H9 (cell line): ENCODE measurements at regions not wholly inside any gene's neighbourhood (a gene's known extent, or its start where the extent isn't known, plus 50 kb on each side); places are given as distances from the start of the nearest gene placed in this dataset.

ENCODE experiments used
- DNase-seq: peaks from one replicate; pipeline ENCODE4 v3.0.0-alpha.2; 2017
- H2AFZ ChIP-seq: one replicate; pipeline ENCODE4 v1.6.1; 2013; ENCODE audit warnings: mild to moderate bottlenecking, low read length, control low read depth, moderate library complexity
- H2AK5ac ChIP-seq: 2 replicates; pipeline ENCODE4 v1.6.1; 2013; ENCODE audit warnings: low read length, control low read depth, mixed read lengths; ENCODE audit not compliant: insufficient read length
- H2BK120ac ChIP-seq: one replicate; pipeline ENCODE4 v1.6.1; 2013; ENCODE audit warnings: low read depth, mild to moderate bottlenecking, low read length, control low read depth, inconsistent platforms; ENCODE audit not compliant: poor library complexity, severe bottlenecking
- H2BK12ac ChIP-seq: 2 replicates; pipeline ENCODE4 v1.6.1; 2013; ENCODE audit warnings: low read length, control low read depth, mixed read lengths, low read depth; ENCODE audit not compliant: insufficient read length
- H2BK15ac ChIP-seq: 2 replicates; pipeline ENCODE4 v1.6.1; 2013; ENCODE audit warnings: low read depth, low read length, control low read depth
- H2BK20ac ChIP-seq: one replicate; pipeline ENCODE4 v1.6.1; 2013; ENCODE audit warnings: low read depth, mild to moderate bottlenecking, low read length, control low read depth, inconsistent platforms; ENCODE audit not compliant: poor library complexity, severe bottlenecking
- H2BK5ac ChIP-seq: 2 replicates; pipeline ENCODE4 v1.6.1; 2013; ENCODE audit warnings: low read length, control low read depth, mixed read lengths; ENCODE audit not compliant: insufficient read length
- H3K14ac ChIP-seq: 2 replicates; pipeline ENCODE4 v1.6.1; 2013; ENCODE audit warnings: low read length, control low read depth; ENCODE audit not compliant: insufficient read depth
- H3K18ac ChIP-seq: 2 replicates; pipeline ENCODE4 v1.6.1; 2013; ENCODE audit warnings: low read depth, mild to moderate bottlenecking, mixed read lengths, low read length, control low read depth; ENCODE audit not compliant: insufficient read length
- H3K23ac ChIP-seq: 2 replicates; pipeline ENCODE4 v1.6.1; 2013; ENCODE audit warnings: low read length, control low read depth, mixed read lengths, low read depth; ENCODE audit not compliant: insufficient read length
- H3K23me2 ChIP-seq: 2 replicates; pipeline ENCODE4 v1.6.1; 2013; ENCODE audit warnings: low read depth, mild to moderate bottlenecking, mixed read lengths, low read length, control low read depth; ENCODE audit not compliant: insufficient read length, poor library complexity, severe bottlenecking
- H3K27ac ChIP-seq: 2 replicates; pipeline ENCODE4 v1.5.1; 2013; ENCODE audit warnings: low read length, control low read depth, mixed read lengths, low read depth; ENCODE audit not compliant: insufficient read length
- H3K27me3 ChIP-seq: 2 replicates; pipeline ENCODE4 v1.6.1; 2013; ENCODE audit warnings: low read length, control low read depth, inconsistent platforms; ENCODE audit not compliant: insufficient read depth
- H3K4ac ChIP-seq: 2 replicates; pipeline ENCODE4 v1.6.1; 2013; ENCODE audit warnings: low read depth, mild to moderate bottlenecking, control low read depth, inconsistent platforms, low read length, moderate library complexity
- H3K4me1 ChIP-seq: 2 replicates; pipeline ENCODE4 v1.6.1; 2013; ENCODE audit warnings: low read length, control low read depth, inconsistent platforms; ENCODE audit not compliant: insufficient read depth
- H3K4me2 ChIP-seq: 2 replicates; pipeline ENCODE4 v1.6.1; 2013; ENCODE audit warnings: low read length, control low read depth, mixed read lengths; ENCODE audit not compliant: insufficient read length, insufficient read depth
- H3K56ac ChIP-seq: 2 replicates; pipeline ENCODE4 v1.6.1; 2013; ENCODE audit warnings: low read depth, mild to moderate bottlenecking, mixed read lengths, low read length, control low read depth; ENCODE audit not compliant: insufficient read length
- H3K79me1 ChIP-seq: 2 replicates; pipeline ENCODE4 v1.6.1; 2013; ENCODE audit warnings: low read depth, mild to moderate bottlenecking, moderate library complexity, low read length, control low read depth, inconsistent platforms; ENCODE audit not compliant: insufficient read depth, poor library complexity, severe bottlenecking
- H3K79me2 ChIP-seq: 2 replicates; pipeline ENCODE4 v1.6.1; 2013; ENCODE audit warnings: low read length, control low read depth, inconsistent platforms; ENCODE audit not compliant: insufficient read depth
- H3K9ac ChIP-seq: 2 replicates; pipeline ENCODE4 v1.6.1; 2013; ENCODE audit warnings: low read length, control low read depth, mixed read lengths; ENCODE audit not compliant: insufficient read length; ENCODE audit errors: extremely low read depth
- H3K9me3 ChIP-seq: one replicate; pipeline ENCODE4 v1.6.1; 2013; ENCODE audit warnings: low read depth, low read length, inconsistent platforms; ENCODE audit not compliant: control insufficient read depth
- H3T11ph ChIP-seq: one replicate; pipeline ENCODE4 v1.6.1; 2013; ENCODE audit warnings: mild to moderate bottlenecking, low read length, control low read depth, inconsistent platforms
- H4K20me1 ChIP-seq: one replicate; pipeline ENCODE4 v1.6.1; 2013; ENCODE audit not compliant: control insufficient read depth, insufficient read length, insufficient read depth
- H4K5ac ChIP-seq: 2 replicates; pipeline ENCODE4 v1.6.1; 2013; ENCODE audit warnings: low read depth, mild to moderate bottlenecking, mixed read lengths, low read length, control low read depth; ENCODE audit not compliant: insufficient read length
- H4K8ac ChIP-seq: replicated peaks from 2 replicates; pipeline ENCODE4 v1.6.1; 2013; ENCODE audit warnings: low read length, control low read depth, mixed read lengths, low read depth; ENCODE audit not compliant: insufficient read length
- H4K91ac ChIP-seq: 2 replicates; pipeline ENCODE4 v1.6.1; 2013; ENCODE audit warnings: low read depth, mild to moderate bottlenecking, moderate library complexity, mixed read lengths, low read length, control low read depth; ENCODE audit not compliant: insufficient read length
- H3K27ac Mint-ChIP-seq, 3 experiments: 2 replicates in 2 of 3; 3 replicates in 1 of 3; pipeline ENCODE4 v1.8.0; 2020 to 2021; ENCODE audit warnings: mixed read lengths in 3 of 3, mild to moderate bottlenecking in 1 of 3, moderate library complexity in 1 of 3
- H3K27me3 Mint-ChIP-seq: 2 replicates; pipeline ENCODE4 v1.8.0; 2021; ENCODE audit warnings: low read depth, mild to moderate bottlenecking, moderate library complexity, mixed read lengths
- H3K36me3 Mint-ChIP-seq, 3 experiments: 2 replicates in 2 of 3; 3 replicates in 1 of 3; pipeline ENCODE4 v1.8.0; 2020 to 2021; ENCODE audit warnings: low read depth in 3 of 3, mixed read lengths in 3 of 3; ENCODE audit not compliant: insufficient read depth in 1 of 3
- H3K4me1 Mint-ChIP-seq, 2 experiments: 2 replicates each; pipeline ENCODE4 v1.8.0; 2020; ENCODE audit warnings: mixed read lengths in 2 of 2
- H3K4me3 Mint-ChIP-seq, 2 experiments: 2 replicates in 1 of 2; 3 replicates in 1 of 2; pipeline ENCODE4 v1.8.0; 2020 to 2021; ENCODE audit warnings: mild to moderate bottlenecking in 2 of 2, mixed read lengths in 2 of 2, moderate library complexity in 1 of 2
- H3K9me3 Mint-ChIP-seq, 2 experiments: 2 replicates in 1 of 2; 3 replicates in 1 of 2; pipeline ENCODE4 v1.8.0; 2020; ENCODE audit warnings: mild to moderate bottlenecking in 2 of 2, mixed read lengths in 2 of 2, moderate library complexity in 1 of 2
- WGBS: extraction: QIAGEN DNeasy Blood & Tissue Kit; methylation state at CpG from one replicate; pipeline ENCODE4 v1.1.7; 2013; ENCODE audit warnings: missing lambda C conversion rate, low lambda C conversion rate, mixed read lengths; ENCODE audit not compliant: insufficient read length; ENCODE audit errors: extremely low coverage; 5-methylcytosine and 5-hydroxymethylcytosine counted together
- TF ChIP-seq, protein P1 (sequence below): fragments of 200-600 bp; sonication (generic); conservative IDR thresholded peaks from 3 replicates; pipeline ENCODE4 v1.8.0; 2021; ENCODE audit warnings: antibody characterized with exemption, mild to moderate bottlenecking

- Histone ChIP-seq H2BK20ac (no peak overlapping the region), H2BK12ac (no peak overlapping the region), H4K8ac (no peak overlapping the region), H4K20me1 (no peaks in the 10 kb centered on the region), H3K9ac (no peak overlapping the region), H2BK15ac (no peak overlapping the region), H2AK5ac (no peak overlapping the region), H3T11ph (no peak overlapping the region), H3K27ac (no peak overlapping the region), H3K4ac (no peak overlapping the region), H3K9me3 (no peaks in the 10 kb centered on the region), H3K23me2 (no peaks in the 10 kb centered on the region), H2BK5ac (no peak overlapping the region), H3K4me2 (no peak overlapping the region), H3K14ac (no peak overlapping the region), H3K27me3 (no peaks in the 10 kb centered on the region), H3K56ac (no peak overlapping the region), H3K18ac (no peak overlapping the region), H4K5ac (no peak overlapping the region), H3K4me1 (no peaks in the 10 kb centered on the region), H3K79me2 (no peaks in the 10 kb centered on the region), H4K91ac (no peak overlapping the region), H2BK120ac (no peak overlapping the region), H3K79me1 (no peaks in the 10 kb centered on the region), H3K23ac (no peak overlapping the region), H2AFZ (no peak overlapping the region)
- H3K27ac Mint-ChIP-seq, result no peak overlapping the region
- H3K36me3 Mint-ChIP-seq, result no peaks in the 10 kb centered on the region
- peak; percentile 55 for DNase-seq
- H3K27me3 Mint-ChIP-seq, result peaks cover 7% of the 10 kb centered on the region; the same call in 1 of the 2 replicates
- no CpG with 5 or more reads among the region's 8 CpGs for WGBS
- no peaks in the 10 kb centered on the region for H3K9me3 Mint-ChIP-seq
- TF ChIP-seq, protein P1, sequence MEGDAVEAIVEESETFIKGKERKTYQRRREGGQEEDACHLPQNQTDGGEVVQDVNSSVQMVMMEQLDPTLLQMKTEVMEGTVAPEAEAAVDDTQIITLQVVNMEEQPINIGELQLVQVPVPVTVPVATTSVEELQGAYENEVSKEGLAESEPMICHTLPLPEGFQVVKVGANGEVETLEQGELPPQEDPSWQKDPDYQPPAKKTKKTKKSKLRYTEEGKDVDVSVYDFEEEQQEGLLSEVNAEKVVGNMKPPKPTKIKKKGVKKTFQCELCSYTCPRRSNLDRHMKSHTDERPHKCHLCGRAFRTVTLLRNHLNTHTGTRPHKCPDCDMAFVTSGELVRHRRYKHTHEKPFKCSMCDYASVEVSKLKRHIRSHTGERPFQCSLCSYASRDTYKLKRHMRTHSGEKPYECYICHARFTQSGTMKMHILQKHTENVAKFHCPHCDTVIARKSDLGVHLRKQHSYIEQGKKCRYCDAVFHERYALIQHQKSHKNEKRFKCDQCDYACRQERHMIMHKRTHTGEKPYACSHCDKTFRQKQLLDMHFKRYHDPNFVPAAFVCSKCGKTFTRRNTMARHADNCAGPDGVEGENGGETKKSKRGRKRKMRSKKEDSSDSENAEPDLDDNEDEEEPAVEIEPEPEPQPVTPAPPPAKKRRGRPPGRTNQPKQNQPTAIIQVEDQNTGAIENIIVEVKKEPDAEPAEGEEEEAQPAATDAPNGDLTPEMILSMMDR, result no peak
- H3K4me1 Mint-ChIP-seq, result peaks cover 5 to 9% of the 10 kb centered on the region in 2 experiments; a peak in 3 of 4 replicates
- no peak overlapping the region; a peak in 1 of 5 replicates for H3K4me3 Mint-ChIP-seq
Observed at GRCh38 chr22:49084206-49084605, 743.5 kb downstream of the BRD1 start.
